Parathyroid adenoma (tissue), 2 donors: ENCODE measurements at regions not wholly inside any gene's neighbourhood (a gene's known extent, or its start where the extent isn't known, plus 50 kb on each side); places are given as distances from the start of the nearest gene placed in this dataset.

Source experiments
- H2AFZ ChIP-seq: fragments of 300-600 bp; sonication (generic); one replicate; pipeline ENCODE4 v1.7.0; 2017; ENCODE audit warnings: antibody characterized with exemption, mild to moderate bottlenecking
- H3K27ac ChIP-seq: fragments of 300-600 bp; sonication (generic); one replicate; pipeline ENCODE4 v1.7.0; 2017
- H3K27me3 ChIP-seq: fragments of 300-600 bp; sonication (generic); one replicate; pipeline ENCODE4 v1.7.0; 2017; ENCODE audit warnings: low read length; ENCODE audit not compliant: control insufficient read depth, insufficient read depth
- H3K36me3 ChIP-seq: fragments of 300-600 bp; sonication (generic); one replicate; pipeline ENCODE4 v1.7.0; 2017; ENCODE audit warnings: low read length; ENCODE audit not compliant: control insufficient read depth, insufficient read depth
- H3K4me1 ChIP-seq: fragments of 300-600 bp; sonication (generic); one replicate; pipeline ENCODE4 v1.7.0; 2017; ENCODE audit warnings: control low read depth
- H3K4me2 ChIP-seq: fragments of 300-600 bp; sonication (generic); one replicate; pipeline ENCODE4 v1.7.0; 2017; ENCODE audit warnings: low read length
- H3K4me3 ChIP-seq: fragments of 300-600 bp; sonication (generic); one replicate; pipeline ENCODE4 v1.7.0; 2017; ENCODE audit warnings: low read depth, low read length
- H3K79me2 ChIP-seq: fragments of 300-600 bp; sonication (generic); one replicate; pipeline ENCODE4 v1.7.0; 2017; ENCODE audit warnings: control low read depth
- H3K9ac ChIP-seq: fragments of 300-600 bp; sonication (generic); one replicate; pipeline ENCODE4 v1.7.0; 2017; ENCODE audit warnings: mild to moderate bottlenecking
- H3K9me3 ChIP-seq: fragments of 300-600 bp; sonication (generic); one replicate; pipeline ENCODE4 v1.7.0; 2017; ENCODE audit warnings: low read length; ENCODE audit not compliant: control insufficient read depth
- CTCF ChIP-seq: fragments of 300-600 bp; sonication (generic); IDR thresholded peaks from one replicate; pipeline ENCODE4 v1.7.0; 2017; ENCODE audit warnings: antibody characterized with exemption, mild to moderate bottlenecking
- donor health status: primary hyperparathyroidism.

DNA sequence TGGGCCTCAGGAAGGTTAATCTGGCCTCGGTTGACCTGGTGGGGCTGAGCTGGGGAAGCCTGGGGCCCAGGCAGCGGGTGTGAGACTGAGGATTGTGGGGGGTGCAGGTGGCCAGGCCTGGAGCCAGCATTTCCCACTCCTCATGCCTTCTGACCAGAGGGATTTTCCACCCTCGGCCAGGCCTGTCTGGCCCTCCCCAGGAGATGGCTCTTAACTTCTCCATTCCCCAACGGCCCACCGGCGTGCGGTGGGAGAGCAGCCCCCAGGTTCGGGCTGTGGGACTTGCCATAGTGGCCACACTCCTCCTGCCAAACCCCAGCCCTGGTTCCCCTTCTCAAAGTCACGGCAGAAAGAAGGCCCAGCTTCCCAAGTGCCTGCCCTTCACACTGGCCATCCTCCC, 126.5 kb upstream of the RUNX3 start:
- no peak overlapping the region for H3K9ac ChIP-seq
- H3K27me3 ChIP-seq = peaks cover 2% of the 10 kb centered on the region
- TF ChIP-seq CTCF = no peak
- H3K27ac ChIP-seq = no peak overlapping the region
- H3K4me3 ChIP-seq = no peak overlapping the region
- no peak overlapping the region for H2AFZ ChIP-seq
- H3K4me2 ChIP-seq = no peak overlapping the region
- no peaks in the 10 kb centered on the region for H3K79me2 ChIP-seq
- no peaks in the 10 kb centered on the region for H3K9me3 ChIP-seq
- H3K4me1 ChIP-seq = no peaks in the 10 kb centered on the region
- H3K36me3 ChIP-seq = no peaks in the 10 kb centered on the region

DNA sequence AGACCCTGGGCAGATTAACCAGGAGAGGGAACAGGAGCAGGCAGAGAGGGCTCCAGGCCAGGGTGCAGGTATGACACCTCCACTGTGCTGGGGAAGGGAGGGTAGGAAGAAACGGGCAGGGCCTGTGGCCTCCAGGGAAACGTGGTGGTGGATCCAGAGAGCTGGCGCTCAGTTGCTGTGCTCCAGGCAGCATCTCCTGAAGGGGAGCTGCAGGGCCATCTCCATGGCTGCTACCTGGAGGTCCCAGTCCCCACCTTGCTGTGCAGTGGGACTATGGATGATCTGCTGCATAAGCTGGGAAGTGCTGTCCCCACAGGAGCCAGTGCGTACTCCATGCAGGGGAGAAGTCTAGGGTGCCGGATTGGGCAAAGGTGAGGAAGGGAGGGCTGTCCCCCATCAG, 125.9 kb upstream of the RUNX3 start:
- no peak for TF ChIP-seq CTCF
- Histone ChIP-seq H3K79me2 (no peaks in the 10 kb centered on the region), H3K27ac (no peak overlapping the region), H3K4me1 (no peaks in the 10 kb centered on the region), H3K36me3 (no peaks in the 10 kb centered on the region), H2AFZ (no peak overlapping the region), H3K27me3 (peaks cover 2% of the 10 kb centered on the region), H3K4me2 (no peak overlapping the region), H3K9me3 (no peaks in the 10 kb centered on the region), H3K9ac (no peak overlapping the region), H3K4me3 (no peak overlapping the region)

GRCh38 chr1:25055324-25055780, 125.3 kb upstream of the RUNX3 start:
- Histone ChIP-seq H3K36me3 (no peaks in the 10 kb centered on the region), H2AFZ (no peak overlapping the region), H3K4me1 (no peaks in the 10 kb centered on the region), H3K27me3 (peaks cover 2% of the 10 kb centered on the region), H3K79me2 (no peaks in the 10 kb centered on the region), H3K4me3 (no peak overlapping the region), H3K9me3 (no peaks in the 10 kb centered on the region), H3K4me2 (no peak overlapping the region), H3K9ac (no peak overlapping the region), H3K27ac (no peak overlapping the region)
- TF ChIP-seq CTCF = no peak

DNA sequence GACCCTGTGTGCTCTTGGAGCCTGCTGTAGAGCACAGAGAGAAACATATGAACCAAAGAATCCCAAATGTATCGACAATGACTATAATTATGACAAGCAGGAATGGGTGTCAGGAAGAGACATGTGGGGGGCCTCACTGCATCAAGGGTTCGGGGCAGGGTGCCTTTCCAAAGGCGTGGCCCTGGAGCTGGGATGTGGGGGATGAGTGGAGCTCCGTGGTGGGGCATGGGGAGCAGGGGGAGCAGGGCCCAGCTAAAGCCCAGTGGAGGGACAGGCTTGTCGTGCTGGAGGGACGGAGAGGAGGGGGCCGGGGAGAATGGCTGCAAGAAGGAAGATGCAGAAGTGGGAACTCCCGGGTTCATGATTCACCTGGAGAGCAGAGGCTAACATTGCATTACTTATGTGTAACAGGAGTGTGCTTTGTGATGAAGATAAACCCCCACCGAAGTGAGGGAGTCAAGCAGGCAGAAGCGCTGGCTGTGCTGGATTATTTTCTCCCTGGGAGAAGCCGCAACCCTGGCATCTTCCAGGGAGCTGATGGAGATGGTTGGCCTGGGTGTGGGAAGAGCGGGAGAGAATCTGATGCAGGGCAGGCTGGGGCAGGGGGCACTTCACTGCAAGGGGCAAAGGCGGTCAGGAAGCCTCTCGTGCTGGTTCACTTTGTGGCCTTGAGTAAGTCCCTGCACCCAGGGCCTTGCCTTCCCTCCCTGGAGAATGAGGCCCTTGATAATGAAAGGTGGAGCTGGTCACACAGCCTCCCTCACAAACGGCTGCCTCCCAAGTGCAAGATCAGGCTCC, 124.6 kb upstream of the RUNX3 start:
- no peak for TF ChIP-seq CTCF
- no peak overlapping the region for H3K4me3 ChIP-seq
- peaks cover 2% of the 10 kb centered on the region for H3K27me3 ChIP-seq

More for the DNA sequence above, 124.6 kb upstream of the RUNX3 start:
- Histone ChIP-seq H3K4me1 (no peaks in the 10 kb centered on the region), H3K79me2 (no peaks in the 10 kb centered on the region), H3K27ac (no peak overlapping the region), H3K4me2 (no peak overlapping the region), H3K9me3 (no peaks in the 10 kb centered on the region), H3K36me3 (no peaks in the 10 kb centered on the region), H3K9ac (no peak overlapping the region), H2AFZ (no peak overlapping the region)
